Hematopoietic multipotent progenitor cell treated with erythropoietin and hydrocortisone succinate and interleukin-3 and kit ligand, for 4 days (in vitro differentiated cells): ENCODE measurements at regions not wholly inside any gene's neighbourhood (a gene's known extent, or its start where the extent isn't known, plus 50 kb on each side); places are given as distances from the start of the nearest gene placed in this dataset.

ENCODE experiments used
- DNase-seq: peaks from one replicate; pipeline ENCODE4 v3.0.0-alpha.2; 2015

- no peak for DNase-seq
Measured at GRCh38 chr3:150080058-150080730, 109.5 kb upstream of the PFN2 start.

- no peak for DNase-seq
Measured at GRCh38 chr3:150079029-150079739, 108.5 kb upstream of the PFN2 start.

- DNase-seq, result no peak
Measured at GRCh38 chr3:150077581-150078247, 107.0 kb upstream of the PFN2 start.

GRCh38 chr3:150077107-150077506 is 106.4 kb upstream of the PFN2 start:
- no peak for DNase-seq

- DNase-seq, result no peak
Measured at GRCh38 chr3:150076443-150076842, 105.7 kb upstream of the PFN2 start.

- no peak for DNase-seq
Measured at GRCh38 chr3:150075417-150075865, 104.7 kb upstream of the PFN2 start.

- no peak for DNase-seq
Measured at GRCh38 chr3:150074697-150075416, 104.2 kb upstream of the PFN2 start.

- DNase-seq, result no peak
Measured at GRCh38 chr3:150074277-150074676, 103.6 kb upstream of the PFN2 start.

- DNase-seq, result no peak
Measured at GRCh38 chr3:150073513-150073912, 102.8 kb upstream of the PFN2 start.

GRCh38 chr3:150073031-150073430 is 102.3 kb upstream of the PFN2 start:
- no peak for DNase-seq

- no peak for DNase-seq
Measured at GRCh38 chr3:150072576-150072975, 101.9 kb upstream of the PFN2 start.

GRCh38 chr3:150070271-150070670 is 99.6 kb upstream of the PFN2 start:
- no peak for DNase-seq

- no peak for DNase-seq
Measured at GRCh38 chr3:150069633-150070032, 98.9 kb upstream of the PFN2 start.

GRCh38 chr3:150069154-150069527 is 98.4 kb upstream of the PFN2 start:
- DNase-seq, result no peak

GRCh38 chr3:150068440-150069153 is 97.9 kb upstream of the PFN2 start:
- DNase-seq, result no peak

- no peak for DNase-seq
Measured at GRCh38 chr3:150067561-150067960, 96.9 kb upstream of the PFN2 start.

GRCh38 chr3:150064971-150065370 is 94.3 kb upstream of the PFN2 start:
- no peak for DNase-seq

GRCh38 chr3:150063237-150063636 is 92.5 kb upstream of the PFN2 start:
- DNase-seq, result no peak

GRCh38 chr3:150062492-150062891 is 91.8 kb upstream of the PFN2 start:
- no peak for DNase-seq

GRCh38 chr3:150061288-150062024 is 90.8 kb upstream of the PFN2 start:
- no peak for DNase-seq

- DNase-seq, result no peak
Measured at GRCh38 chr3:150059729-150060128, 89.0 kb upstream of the PFN2 start.

GRCh38 chr3:150059241-150059640 is 88.5 kb upstream of the PFN2 start:
- DNase-seq, result peak; percentile 20
